GM19397 (cell line): ENCODE measurements at regions not wholly inside any gene's neighbourhood (a gene's known extent, or its start where the extent isn't known, plus 50 kb on each side); places are given as distances from the start of the nearest gene placed in this dataset.
"Not testable (repeated sequence)": the region's sequence is repeated elsewhere in the genome, so short reads cannot be mapped to it uniquely, and the experiment has no call there.

Experiments used
- ATAC-seq: cut with Tn5 transposase; IDR thresholded peaks from one replicate; pipeline ENCODE4 v1.9.1; 2021; ENCODE audit warnings: mild to moderate bottlenecking, moderate library complexity; ENCODE audit not compliant: unreplicated experiment

GRCh38 chr18:39238981-39239660 lies 1673.5 kb upstream of the CELF4 start:
- ATAC-seq: no peak

GRCh38 chr18:39235118-39235719 lies 1669.6 kb upstream of the CELF4 start:
- ATAC-seq: no peak

- no peak for ATAC-seq
Observed at GRCh38 chr18:39232937-39233336, 1667.3 kb upstream of the CELF4 start.

- no peak for ATAC-seq
Observed at GRCh38 chr18:39232490-39232889, 1666.9 kb upstream of the CELF4 start.

- no peak for ATAC-seq
Observed at GRCh38 chr18:39230086-39230803, 1664.6 kb upstream of the CELF4 start.

GRCh38 chr18:39227769-39228168 lies 1662.2 kb upstream of the CELF4 start:
- not testable (repeated sequence) for ATAC-seq

GRCh38 chr18:39225373-39225772 lies 1659.8 kb upstream of the CELF4 start:
- ATAC-seq: no peak

- ATAC-seq: no peak
Observed at GRCh38 chr18:39223283-39223682, 1657.7 kb upstream of the CELF4 start.

- ATAC-seq: no peak
Observed at GRCh38 chr18:39215920-39216319, 1650.3 kb upstream of the CELF4 start.

GRCh38 chr18:39211461-39211860 lies 1645.9 kb upstream of the CELF4 start:
- ATAC-seq: no peak

GRCh38 chr18:39209173-39209572 lies 1643.6 kb upstream of the CELF4 start:
- no peak for ATAC-seq

- ATAC-seq: no peak
Observed at GRCh38 chr18:39208729-39209128, 1643.1 kb upstream of the CELF4 start.

GRCh38 chr18:39208190-39208589 lies 1642.6 kb upstream of the CELF4 start:
- no peak for ATAC-seq

GRCh38 chr18:39206398-39207103 lies 1641.0 kb upstream of the CELF4 start:
- ATAC-seq: not testable (repeated sequence)

GRCh38 chr18:39205565-39206195 lies 1640.1 kb upstream of the CELF4 start:
- no peak for ATAC-seq

GRCh38 chr18:39200153-39200552 lies 1634.6 kb upstream of the CELF4 start:
- no peak for ATAC-seq

- ATAC-seq: no peak
Observed at GRCh38 chr18:39199231-39199855, 1633.7 kb upstream of the CELF4 start.

GRCh38 chr18:39198376-39198775 lies 1632.8 kb upstream of the CELF4 start:
- no peak for ATAC-seq

GRCh38 chr18:39191931-39192330 lies 1626.3 kb upstream of the CELF4 start:
- no peak for ATAC-seq

- no peak for ATAC-seq
Observed at GRCh38 chr18:39191058-39191457, 1625.5 kb upstream of the CELF4 start.

GRCh38 chr18:39190508-39190907 lies 1624.9 kb upstream of the CELF4 start:
- ATAC-seq: no peak
